ACHN (cell line): ENCODE measurements at regions not wholly inside any gene's neighbourhood (a gene's known extent, or its start where the extent isn't known, plus 50 kb on each side); places are given as distances from the start of the nearest gene placed in this dataset.

Experiments
- DNase-seq: peaks from one replicate; pipeline ENCODE4 v3.0.0-alpha.2; 2015
- in situ Hi-C: cut with HindIII; loops from 2 replicates; pipeline ENCODE4 v1.10.0; 2017; ENCODE audit warnings: low sequenced_read_pairs, low pct_ligation_motif_present, low pct_unique_long_range_greater_than_20kb

DNA sequence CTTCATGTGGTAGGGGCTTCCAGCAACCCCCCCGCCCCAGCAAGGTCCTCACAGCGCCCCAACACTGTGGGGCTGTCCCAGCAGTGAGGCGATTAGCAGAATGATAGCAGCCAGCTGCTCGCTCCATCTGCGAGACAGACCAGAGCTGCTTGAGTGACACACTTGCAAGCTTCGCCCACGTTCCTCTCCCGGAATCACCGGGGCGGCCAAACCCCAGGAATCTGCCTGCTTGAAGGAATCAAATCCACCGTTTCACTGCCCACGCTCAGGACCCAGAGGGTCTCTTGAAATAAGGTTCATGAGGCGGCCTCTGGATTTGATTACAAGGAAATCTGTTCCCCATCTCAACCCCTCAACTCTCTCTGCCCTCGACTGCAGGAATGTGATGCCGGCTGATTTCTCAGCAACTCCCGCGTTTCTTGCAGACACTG is 356.0 kb downstream of the C16orf95 start:
- in situ Hi-C loops: no loop called here
- DNase-seq: no peak

DNA sequence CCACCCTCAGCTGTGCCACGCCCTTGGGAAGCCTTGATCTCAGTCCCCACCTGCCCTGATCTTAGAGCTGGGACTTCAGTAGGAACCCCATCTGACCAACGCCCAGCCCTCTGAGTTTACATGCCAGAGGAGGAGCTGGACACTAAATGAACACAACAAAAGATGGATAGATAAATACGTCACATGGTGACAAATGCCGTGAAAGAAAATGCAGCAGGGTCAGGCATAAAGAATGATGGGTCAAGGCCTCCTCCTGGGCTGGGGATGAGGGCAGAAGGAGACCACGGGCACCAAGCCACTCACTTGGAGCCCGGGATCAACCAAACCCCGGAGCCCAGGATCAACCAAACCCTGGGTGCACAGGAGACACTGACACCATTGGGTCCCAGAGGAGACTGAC is 354.9 kb downstream of the C16orf95 start:
- DNase-seq: no peak
- in situ Hi-C loops: no loop called here

DNA sequence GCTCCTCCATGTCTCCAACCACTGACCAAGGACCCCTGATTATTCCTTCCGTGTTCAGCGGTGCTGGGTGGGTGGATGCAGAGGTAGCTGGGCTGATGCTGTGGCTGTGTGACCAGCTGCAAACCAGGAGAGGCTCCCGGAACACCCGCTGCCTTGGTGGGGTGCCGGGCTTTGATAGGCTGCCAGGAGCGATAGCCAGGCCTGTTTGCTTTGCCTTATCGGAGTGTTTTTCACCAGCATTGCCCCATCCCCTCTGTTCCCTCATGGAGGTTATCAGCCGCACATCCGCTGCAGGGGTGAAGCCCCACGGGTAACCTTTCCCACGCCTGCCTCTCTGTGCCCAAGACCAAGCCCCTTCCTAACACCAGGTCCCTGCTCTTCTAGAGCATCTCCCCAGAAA is 354.3 kb downstream of the C16orf95 start:
- DNase-seq: no peak
- in situ Hi-C loops: no loop called here

DNA sequence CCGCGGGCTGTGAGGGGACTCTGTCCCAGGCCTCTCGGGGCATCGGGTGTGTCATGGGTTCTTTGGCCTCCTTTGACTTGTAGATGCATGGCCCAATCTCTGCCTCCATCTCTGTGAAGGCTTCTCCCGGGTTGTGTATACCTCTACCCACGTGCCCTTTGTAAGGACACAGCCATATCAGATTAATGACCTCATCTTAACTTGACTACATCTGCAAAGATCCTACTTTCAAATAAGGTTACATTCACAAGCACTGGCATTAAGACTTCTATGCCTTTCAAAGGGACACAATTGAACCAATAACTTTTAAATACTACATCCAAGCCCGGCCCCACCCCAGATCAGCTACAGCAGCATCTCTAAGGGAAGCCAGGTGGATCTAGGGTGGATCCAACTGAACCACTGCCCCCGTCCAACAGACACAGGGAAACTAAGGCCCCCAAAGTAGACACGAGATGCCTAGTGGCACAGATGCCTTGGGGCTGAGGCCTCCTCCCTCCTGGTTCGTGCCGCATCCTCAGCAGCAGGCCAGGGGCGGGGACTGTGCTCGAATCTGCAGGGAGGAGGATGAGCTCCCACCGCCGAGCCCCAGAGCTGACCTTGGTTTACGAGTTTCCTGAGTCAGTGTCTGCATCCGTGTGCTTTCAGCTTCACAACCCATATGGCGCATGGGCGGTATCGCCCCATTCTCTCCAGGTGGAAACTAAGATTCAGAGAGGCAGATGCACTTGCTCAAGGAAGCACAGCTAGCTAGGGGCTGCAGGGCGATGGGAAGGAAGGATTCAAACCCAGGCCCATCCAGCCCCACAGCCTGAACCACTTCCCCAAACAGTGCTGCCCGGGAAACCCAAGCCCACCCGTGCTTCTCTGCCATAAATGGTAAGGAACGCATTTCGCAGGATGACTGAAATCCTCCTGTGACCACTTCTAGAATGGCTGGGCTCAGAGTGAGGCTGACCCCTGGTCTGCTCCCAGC is 353.3 kb downstream of the C16orf95 start:
- in situ Hi-C loops: no loop called here
- DNase-seq: no peak

DNA sequence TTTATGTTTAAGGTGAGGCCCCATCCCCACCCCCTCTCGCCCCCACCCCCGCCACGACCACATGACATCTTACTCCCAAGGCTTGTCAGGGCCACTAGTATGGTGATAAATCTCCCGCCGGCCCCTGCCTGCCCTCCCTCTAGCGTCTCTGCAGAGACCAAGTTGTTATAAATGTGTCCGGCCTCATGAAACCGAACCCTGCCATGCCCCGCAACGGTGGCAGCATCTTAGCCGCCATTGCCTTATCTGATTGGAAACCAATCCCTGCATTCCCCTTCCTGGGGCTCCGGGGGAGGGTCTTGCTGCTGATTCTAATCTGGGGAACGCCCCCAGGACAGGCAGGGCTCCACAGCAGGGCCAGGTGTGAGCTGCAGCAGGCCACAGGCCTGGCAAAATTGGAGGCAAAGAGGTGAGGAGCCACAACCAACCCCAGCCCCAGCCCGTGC is 352.4 kb downstream of the C16orf95 start:
- DNase-seq: no peak
- in situ Hi-C loops: no loop called here

DNA sequence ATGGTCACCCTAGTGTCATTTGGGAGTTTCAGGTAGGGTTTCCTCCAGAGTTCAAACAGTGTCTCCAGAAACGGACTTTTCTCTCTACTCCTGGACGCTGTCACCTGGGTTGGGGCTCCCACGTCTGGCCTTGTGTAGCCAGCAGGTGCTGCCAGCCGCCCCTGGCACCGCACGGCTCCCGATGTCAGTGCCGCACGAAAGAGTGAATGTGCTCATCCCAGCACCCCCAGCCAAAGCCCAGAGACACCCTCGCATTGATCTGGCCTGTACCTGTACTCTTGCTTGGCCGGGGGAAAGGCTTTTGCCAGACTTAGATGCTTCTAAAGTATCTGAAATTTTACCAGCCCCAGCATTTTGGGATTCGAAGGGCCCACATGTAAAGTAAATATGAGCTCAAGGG is 351.9 kb downstream of the C16orf95 start:
- DNase-seq: no peak
- in situ Hi-C loops: no loop called here

DNA sequence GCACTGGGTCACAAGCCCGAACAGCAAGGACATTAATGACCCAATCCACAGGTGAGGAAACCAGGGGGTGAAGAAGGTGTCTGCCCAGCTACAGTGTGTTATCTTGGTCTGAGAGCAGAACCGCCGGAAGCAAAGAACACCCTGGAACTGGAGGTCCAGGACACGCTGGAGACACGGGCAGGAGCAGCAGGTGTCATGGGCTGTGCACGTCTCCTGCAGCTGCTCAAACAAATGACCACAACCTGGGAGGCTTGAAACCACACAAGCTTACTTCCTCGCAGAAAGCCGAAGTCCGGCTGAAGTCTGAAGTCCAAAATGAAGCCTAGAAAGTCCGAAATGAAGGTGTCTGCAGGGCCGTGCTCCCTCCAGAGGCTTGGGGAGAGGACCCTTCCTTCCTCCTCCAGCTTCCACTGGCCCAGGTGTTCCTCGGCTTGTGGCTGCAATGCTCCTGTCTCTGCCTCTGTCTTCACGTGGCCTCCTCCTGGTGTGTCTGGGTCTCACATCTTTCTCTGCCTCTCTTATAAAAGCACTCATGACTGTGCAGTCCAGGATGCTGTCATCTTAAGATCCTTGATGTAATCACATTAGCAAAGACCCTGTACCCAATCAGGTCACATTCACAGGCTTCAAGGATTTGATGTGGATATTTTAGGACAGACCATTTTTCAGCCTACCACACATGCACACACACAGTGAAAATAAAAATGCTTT is 351.2 kb downstream of the C16orf95 start:
- DNase-seq: no peak
- in situ Hi-C loops: no loop called here

DNA sequence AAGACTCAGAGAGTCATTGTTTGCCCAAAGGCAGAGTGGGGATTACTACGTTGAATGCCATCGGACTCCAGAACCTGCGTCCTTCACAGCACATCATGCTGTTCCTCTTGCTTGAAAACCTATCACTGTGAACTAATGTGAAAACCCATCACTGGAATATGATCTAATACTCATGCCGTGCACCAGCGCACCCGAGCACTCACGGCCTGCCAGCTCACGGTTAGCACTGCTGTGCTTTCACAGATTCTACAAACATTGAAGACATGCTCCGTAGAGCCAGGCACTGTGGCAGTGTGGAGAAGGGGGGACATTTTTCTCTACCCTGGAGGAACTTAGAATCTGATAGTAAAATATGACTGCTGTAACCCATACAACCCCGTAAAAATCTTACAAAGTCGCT is 350.4 kb downstream of the C16orf95 start:
- DNase-seq: peak; percentile 35
- in situ Hi-C loops: no loop called here

DNA sequence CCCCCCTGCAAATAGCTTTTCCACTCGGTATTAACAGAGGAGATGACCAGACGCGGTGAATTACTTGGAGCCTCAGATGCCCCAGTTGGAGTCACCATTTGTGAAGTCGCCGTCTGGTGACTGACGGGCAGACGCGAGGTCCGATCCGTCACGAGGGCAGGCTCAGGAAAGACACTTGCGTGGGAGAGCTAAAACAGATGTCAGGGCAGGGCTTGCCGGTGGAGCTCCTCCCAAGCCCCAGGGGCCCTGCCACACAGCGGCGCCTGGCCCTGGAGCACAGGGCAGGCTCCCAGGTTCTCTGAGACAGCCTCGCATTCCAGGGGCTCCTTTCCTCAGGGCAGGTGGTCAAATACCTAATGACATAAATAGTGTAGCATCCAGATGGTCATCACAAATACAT is 348.3 kb downstream of the C16orf95 start:
- DNase-seq: no peak
- in situ Hi-C loops: no loop called here

DNA sequence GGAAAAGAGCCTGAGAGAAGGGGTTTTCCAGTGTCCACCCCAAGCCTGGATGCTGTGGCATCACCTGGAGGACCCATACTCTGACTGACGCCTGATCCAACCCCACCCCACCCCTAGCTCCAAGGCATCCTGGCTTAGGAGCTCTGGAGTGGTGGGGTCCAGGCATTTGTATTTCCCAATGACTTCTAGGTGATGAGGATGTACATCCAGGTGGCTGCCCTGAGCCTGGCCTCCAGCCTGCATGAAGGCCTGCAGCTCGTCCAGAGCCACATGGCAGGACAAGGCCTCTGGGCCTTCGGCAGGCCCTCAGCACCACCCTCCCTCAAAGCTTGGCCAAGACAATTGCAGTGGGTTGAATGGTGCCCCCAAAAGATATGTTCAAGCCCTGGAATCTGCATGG is 347.5 kb downstream of the C16orf95 start:
- in situ Hi-C loops: no loop called here
- DNase-seq: no peak

DNA sequence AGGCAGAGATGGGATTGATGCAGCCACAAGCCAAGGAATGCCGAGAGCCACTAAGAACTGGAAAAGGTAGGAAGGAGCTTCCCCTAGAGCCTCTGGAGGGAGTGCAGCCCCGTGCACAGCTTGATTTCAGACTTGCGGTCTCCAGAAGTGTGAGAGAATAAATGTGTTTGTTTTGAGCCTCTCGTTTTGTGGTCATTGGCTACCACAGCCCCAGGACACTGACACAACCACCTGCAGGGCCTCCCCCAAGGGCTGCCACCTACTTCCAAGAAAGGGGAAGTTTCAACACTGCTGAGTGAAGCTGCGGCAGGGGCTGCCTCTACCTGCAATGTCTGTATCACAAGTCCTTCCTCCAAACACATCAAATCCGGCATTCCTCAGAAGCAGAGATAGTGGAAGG is 346.9 kb downstream of the C16orf95 start:
- in situ Hi-C loops: no loop called here
- DNase-seq: no peak

DNA sequence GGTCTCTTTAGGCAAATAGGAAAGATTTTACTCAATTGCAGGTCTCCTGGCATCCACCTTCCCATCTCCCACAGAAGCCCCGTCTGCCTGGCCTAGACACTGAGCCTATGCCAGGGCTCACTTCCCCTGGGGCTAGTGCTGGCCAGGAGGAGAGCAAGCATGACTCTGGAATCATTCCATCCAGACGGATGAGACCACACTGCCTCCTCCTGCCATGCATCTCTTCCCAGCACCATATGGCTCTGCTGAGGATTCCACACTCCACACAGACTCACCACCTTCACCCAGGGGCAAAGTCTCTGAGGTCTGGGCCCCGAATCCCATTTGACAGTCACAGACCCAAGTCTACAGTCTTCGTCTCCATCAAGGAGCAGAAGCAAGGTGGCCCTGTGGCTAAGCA is 346.5 kb downstream of the C16orf95 start:
- DNase-seq: no peak
- in situ Hi-C loops: no loop called here

DNA sequence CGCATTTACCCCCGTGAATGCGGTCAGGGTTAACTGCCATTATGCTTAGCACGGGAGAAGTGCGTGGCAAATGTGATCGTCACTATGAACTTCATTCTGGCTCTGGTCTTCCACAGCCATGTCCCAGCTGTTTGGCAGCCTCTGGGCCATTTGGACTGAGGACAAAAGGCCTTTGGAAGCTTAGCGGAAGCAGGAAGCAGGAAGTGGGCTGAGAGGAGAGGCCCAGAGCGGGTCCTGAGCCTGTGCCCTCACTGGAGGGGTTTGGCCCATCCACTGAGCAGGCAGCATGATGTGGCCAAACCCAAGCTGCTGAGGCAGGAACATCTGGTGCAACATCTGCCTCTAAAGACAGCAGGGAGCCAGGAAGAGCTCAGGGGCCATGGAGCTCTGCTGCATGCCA is 345.9 kb downstream of the C16orf95 start:
- in situ Hi-C loops: no loop called here
- no peak for DNase-seq

DNA sequence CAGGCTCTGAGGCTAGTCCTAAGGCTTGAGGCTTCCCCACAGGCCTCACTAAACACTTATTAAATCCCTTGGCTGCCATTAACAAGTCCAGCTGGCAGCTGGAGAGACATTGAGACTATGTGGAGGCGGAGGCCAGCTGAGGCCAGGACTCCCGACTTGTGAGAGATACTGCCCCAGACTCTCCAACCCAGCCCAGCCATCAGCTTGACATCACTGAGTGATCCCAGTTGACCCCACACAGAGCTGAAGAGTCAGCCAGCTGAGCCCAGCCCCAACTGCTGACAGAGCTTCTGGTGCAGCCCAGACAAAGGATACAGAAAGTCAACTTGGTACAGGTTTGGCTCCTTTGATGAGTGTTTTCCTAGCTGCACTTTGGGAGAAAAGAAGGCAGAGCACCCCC is 343.1 kb downstream of the C16orf95 start:
- in situ Hi-C loops: no loop called here
- no peak for DNase-seq

DNA sequence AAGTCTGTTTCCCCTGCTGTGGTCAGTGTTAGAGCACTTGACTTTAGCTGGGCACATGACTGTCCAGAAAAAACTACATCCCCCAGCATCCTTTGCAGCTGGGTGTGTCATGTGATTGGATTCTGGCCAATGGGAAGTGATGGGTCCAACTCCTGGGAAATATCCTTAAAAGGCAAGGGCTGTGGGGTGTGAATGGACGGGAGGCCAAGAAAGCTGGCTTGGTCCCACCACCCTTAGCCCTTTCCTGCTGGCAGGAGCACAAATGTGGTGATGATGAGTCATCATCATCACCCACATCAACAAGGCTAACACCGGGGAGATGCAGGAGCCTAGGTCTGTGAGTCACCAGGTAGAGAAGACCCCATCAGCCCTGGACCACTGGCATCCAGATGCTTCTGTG is 341.7 kb downstream of the C16orf95 start:
- in situ Hi-C loops: no loop called here
- peak; percentile 87 for DNase-seq

DNA sequence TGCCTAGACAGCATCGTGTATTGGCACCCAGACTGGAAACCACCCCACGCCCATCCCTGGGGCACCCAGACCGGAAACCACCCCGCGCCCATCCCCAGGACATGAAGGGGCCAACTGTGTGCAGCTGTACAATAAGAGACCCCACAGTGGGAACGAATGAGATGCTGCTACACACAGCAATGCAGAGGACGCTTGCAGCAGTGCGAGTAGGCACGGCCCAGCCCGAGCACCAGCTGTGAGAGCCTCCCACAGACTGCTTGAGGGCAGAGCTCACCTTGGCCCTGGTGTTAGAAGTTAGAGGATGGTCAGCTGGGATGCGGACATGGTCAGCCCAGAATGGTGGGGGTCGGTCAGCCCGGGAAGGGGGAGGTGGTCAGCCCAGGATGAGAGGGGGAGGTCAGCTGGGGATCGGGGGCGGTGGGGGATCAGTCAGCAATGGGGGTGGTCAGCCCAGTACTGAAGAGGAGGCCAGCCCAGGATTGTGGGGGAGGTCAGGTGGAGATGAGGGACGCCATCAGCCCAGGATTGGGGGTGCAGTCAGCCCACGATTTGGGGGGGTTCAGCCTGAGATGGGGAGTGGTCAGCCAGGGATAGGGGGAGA is 340.0 kb downstream of the C16orf95 start:
- in situ Hi-C loops: no loop called here

DNA sequence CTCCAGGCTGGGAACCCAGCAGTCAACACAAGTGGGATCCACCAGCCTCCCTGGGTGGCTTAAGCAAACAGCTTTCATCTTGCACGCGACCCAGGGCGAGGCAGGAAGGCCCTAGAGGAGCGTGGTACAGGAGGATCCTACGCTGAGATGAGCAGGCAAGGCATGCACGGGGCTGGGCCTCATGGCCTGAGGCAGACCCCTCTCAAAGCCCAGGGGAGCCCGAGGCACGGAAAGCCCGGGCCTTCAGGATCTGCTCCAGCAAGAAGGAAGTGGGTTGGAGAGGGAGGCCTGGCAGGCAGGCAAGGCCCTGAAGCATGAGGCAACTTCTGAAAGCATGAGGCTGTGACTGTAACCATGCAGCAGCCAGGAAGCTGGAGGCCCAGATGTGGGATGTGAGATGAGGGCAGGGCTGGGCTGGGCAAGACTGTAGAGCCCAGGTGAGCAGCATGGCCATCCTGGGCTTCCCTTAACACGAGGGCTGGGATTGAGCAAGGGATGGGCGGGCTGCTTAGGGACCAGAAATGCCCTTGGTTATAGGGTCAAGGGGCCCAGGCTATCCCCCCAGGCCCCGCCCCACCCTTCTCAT is 338.7 kb downstream of the C16orf95 start:
- in situ Hi-C loops: no loop called here
- no peak for DNase-seq

More for the DNA sequence above, 340.0 kb downstream of the C16orf95 start:
- no peak for DNase-seq

DNA sequence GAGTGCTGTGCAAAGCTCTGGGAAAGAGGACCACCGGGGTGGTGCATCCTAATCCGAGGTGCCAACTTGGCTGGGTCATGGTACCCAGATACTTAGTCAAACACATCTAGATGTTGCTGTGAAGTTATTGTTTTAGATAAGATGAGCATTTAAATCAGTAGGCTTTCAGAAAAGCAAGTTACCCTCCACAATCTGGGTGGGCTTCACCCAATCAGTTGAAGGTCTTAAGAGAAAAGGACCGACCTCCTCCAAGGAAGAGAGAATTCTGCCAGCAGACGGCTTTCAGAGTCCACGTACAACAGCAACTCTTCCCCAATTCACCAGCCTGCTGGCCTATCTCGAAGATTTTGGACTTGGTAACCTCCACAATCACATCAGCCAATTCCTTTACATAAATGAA is 338.1 kb downstream of the C16orf95 start:
- no peak for DNase-seq
- in situ Hi-C loops: no loop called here

DNA sequence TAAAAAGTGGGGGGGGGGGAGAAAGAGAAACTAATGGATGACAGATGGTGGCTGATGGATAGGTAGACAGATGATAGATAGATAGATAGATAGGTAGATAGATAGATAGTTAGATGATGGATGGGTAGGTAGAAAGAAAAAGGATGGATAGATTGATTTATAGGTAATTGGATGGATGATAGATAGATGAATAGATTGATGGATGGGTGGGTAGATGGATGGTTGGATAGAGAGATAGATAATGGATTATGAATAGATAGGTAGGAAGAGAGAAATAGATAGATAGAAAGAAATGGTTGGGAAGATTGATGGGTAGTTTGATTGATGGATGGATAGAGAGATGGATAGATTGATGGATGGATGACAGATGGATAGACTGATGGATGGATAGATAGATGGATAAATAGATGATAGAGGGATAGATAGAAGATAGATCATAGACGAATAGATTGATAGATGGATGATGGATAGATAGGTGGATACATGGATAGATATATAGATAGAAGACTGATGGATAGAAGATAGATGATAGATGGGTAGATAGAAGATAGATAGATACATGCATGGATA is 337.1 kb downstream of the C16orf95 start:
- no peak for DNase-seq
- in situ Hi-C loops: no loop called here
